Kidney capillary endothelial cell (primary cell): ENCODE measurements at regions not wholly inside any gene's neighbourhood (a gene's known extent, or its start where the extent isn't known, plus 50 kb on each side); places are given as distances from the start of the nearest gene placed in this dataset.

Experiments used
- DNase-seq: peaks from one replicate; pipeline ENCODE4 v3.0.0-alpha.2; 2018; ENCODE audit warnings: low spot score

GRCh38 chr16:51085271-51085670 is 65.8 kb downstream of the SALL1 start:
- no peak for DNase-seq

- no peak for DNase-seq
Observed at GRCh38 chr16:51084074-51084928, 66.8 kb downstream of the SALL1 start.

- no peak for DNase-seq
Observed at GRCh38 chr16:51072591-51072990, 78.5 kb downstream of the SALL1 start.

- DNase-seq: no peak
Observed at GRCh38 chr16:51071326-51071725, 79.7 kb downstream of the SALL1 start.

GRCh38 chr16:51067352-51067751 is 83.7 kb downstream of the SALL1 start:
- no peak for DNase-seq

GRCh38 chr16:51062039-51062438 is 89.0 kb downstream of the SALL1 start:
- DNase-seq: no peak

GRCh38 chr16:51061328-51061727 is 89.7 kb downstream of the SALL1 start:
- no peak for DNase-seq

GRCh38 chr16:51057969-51058337 is 93.1 kb downstream of the SALL1 start:
- no peak for DNase-seq

- DNase-seq: no peak
Observed at GRCh38 chr16:51057102-51057793, 93.8 kb downstream of the SALL1 start.

- peak; percentile 1 for DNase-seq
Observed at GRCh38 chr16:51056331-51056730, 94.7 kb downstream of the SALL1 start.

GRCh38 chr16:51055434-51055833 is 95.6 kb downstream of the SALL1 start:
- no peak for DNase-seq

- no peak for DNase-seq
Observed at GRCh38 chr16:51053775-51054174, 97.3 kb downstream of the SALL1 start.

- no peak for DNase-seq
Observed at GRCh38 chr16:51051671-51052070, 99.4 kb downstream of the SALL1 start.

GRCh38 chr16:51050377-51050706 is 100.7 kb downstream of the SALL1 start:
- no peak for DNase-seq

- DNase-seq: no peak
Observed at GRCh38 chr16:51049678-51050376, 101.2 kb downstream of the SALL1 start.

- no peak for DNase-seq
Observed at GRCh38 chr16:51049276-51049675, 101.8 kb downstream of the SALL1 start.

- DNase-seq: no peak
Observed at GRCh38 chr16:51048544-51048943, 102.5 kb downstream of the SALL1 start.

- no peak for DNase-seq
Observed at GRCh38 chr16:51045794-51046193, 105.3 kb downstream of the SALL1 start.

- DNase-seq: no peak
Observed at GRCh38 chr16:51045186-51045585, 105.9 kb downstream of the SALL1 start.

- DNase-seq: no peak
Observed at GRCh38 chr16:51041546-51041945, 109.5 kb downstream of the SALL1 start.

GRCh38 chr16:51040637-51041036 is 110.4 kb downstream of the SALL1 start:
- DNase-seq: no peak

GRCh38 chr16:51039638-51040331 is 111.3 kb downstream of the SALL1 start:
- DNase-seq: no peak
